ENCODE measurements at regions not wholly inside any gene's neighbourhood (a gene's known extent, or its start where the extent isn't known, plus 50 kb on each side); places are given as distances from the start of the nearest gene placed in this dataset.

DNA sequence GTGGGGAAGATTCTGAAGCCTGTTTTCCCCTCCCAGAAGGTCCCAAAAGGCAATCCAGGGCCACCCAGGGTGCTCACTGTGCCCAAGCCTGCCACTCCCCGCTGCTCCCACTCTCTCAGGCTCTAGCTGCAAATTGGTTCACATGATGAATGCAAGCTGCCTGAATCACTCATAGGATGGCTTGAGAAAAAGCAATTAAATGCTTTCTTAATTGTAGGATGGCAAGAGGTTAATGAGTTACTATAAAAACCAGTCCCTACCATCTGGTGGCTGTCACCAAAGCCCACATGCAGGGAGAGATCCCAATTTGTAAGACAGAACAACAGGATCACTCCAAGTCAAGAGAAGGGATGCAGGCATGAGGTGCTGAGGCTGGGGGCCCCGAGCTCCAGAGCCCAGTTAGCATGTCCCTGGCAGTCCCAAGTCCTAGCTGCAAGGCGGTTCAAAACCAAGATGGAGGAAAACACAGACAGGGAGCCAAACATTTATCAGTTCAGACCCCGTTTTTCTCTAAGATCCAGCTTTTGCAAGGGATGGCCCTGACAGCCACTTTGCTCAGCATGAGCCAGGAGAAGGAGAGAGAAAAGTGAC lies 207.1 kb downstream of the UACA start:
- no peak overlapping the region for H3K27ac ChIP-seq
- H3K4me3 ChIP-seq, result no peak overlapping the region
- peak; percentile 60 for DNase-seq (ENCODE audit: low spot score)
- TF ChIP-seq, protein P1, sequence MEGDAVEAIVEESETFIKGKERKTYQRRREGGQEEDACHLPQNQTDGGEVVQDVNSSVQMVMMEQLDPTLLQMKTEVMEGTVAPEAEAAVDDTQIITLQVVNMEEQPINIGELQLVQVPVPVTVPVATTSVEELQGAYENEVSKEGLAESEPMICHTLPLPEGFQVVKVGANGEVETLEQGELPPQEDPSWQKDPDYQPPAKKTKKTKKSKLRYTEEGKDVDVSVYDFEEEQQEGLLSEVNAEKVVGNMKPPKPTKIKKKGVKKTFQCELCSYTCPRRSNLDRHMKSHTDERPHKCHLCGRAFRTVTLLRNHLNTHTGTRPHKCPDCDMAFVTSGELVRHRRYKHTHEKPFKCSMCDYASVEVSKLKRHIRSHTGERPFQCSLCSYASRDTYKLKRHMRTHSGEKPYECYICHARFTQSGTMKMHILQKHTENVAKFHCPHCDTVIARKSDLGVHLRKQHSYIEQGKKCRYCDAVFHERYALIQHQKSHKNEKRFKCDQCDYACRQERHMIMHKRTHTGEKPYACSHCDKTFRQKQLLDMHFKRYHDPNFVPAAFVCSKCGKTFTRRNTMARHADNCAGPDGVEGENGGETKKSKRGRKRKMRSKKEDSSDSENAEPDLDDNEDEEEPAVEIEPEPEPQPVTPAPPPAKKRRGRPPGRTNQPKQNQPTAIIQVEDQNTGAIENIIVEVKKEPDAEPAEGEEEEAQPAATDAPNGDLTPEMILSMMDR (IDR thresholded peaks at IDR 0.05), result no peak

DNA sequence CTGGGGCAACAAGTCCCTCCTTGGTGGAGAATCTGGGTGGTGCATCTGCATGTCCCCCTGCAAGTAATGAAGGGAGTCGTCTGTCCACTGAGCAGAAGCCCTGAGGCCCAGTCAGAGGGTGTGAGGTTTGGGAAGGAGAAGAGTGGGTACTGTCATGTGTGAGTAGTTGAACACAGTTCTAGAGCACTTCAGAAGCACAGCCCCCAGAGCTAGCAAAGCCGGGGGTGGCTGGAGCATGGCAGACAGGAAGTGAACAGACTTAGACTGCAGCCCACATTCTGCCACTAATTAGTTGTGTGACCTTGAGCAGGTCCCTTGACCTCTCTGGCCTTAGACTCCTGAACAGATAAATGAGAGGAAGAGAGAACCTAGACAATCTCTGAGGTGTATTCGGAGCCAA lies 207.6 kb downstream of the UACA start:
- Histone ChIP-seq H3K27ac (no peak overlapping the region), H3K4me3 (no peak overlapping the region)
- DNase-seq (ENCODE audit: low spot score), result peak; percentile 29
- TF ChIP-seq, protein P1 (IDR thresholded peaks at IDR 0.05), result no peak

DNA sequence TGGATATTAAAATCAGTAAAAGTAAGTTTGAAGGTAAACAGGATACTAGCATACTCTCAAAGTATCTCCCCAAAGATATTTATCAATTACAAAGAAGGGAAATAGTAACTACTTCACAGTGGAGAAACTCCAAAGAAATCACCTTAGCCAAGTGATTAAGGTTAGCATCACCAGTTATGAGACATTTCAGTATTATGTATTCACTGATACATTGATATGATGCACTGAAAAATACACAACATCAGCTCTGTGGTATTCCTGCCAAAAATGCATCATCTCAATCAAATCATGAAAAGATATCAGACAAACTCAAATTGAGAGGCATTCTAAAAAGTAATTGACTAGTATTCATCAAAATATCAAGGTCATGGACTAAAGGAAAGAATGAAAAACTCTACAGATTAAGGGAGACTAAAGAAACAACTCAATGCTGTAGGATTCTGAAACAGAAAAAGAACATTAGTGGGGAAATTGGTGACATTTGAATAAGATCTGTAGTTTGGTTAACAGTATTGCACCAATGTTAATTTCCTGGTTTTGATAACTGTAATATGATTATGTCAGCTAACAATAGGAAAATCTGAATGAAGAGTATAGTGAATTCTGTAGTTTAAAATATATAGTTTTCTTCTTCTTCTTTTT lies 215.4 kb downstream of the UACA start:
- TF ChIP-seq, protein P1 (IDR thresholded peaks at IDR 0.05), result no peak
- Histone ChIP-seq H3K4me3 (no peak overlapping the region), H3K27ac (no peak overlapping the region)
- no peak for DNase-seq (ENCODE audit: low spot score)

DNA sequence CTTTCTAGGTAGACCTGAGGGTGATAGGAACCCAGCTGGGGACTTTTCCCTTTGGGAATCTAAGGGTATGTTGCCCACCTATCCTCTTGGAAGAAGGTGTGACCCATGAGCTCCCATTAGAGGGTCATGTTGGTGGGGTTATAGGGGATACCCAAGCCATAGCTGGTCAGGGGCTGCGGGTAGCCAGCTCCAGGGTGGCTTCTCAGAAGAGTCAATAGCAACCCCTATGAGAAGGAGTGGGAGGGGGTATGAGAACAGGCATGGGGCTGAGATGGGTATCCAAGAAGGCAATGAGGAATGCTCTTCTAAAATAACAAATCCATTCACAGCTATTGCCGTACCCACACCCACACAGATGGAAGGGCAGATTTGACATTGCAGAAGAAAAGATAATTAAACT lies 217.8 kb downstream of the UACA start:
- no peak overlapping the region for H3K4me3 ChIP-seq
- no peak overlapping the region for H3K27ac ChIP-seq
- peak; percentile 28 for DNase-seq (ENCODE audit: low spot score)
- TF ChIP-seq, protein P1 (IDR thresholded peaks at IDR 0.05), result no peak

DNA sequence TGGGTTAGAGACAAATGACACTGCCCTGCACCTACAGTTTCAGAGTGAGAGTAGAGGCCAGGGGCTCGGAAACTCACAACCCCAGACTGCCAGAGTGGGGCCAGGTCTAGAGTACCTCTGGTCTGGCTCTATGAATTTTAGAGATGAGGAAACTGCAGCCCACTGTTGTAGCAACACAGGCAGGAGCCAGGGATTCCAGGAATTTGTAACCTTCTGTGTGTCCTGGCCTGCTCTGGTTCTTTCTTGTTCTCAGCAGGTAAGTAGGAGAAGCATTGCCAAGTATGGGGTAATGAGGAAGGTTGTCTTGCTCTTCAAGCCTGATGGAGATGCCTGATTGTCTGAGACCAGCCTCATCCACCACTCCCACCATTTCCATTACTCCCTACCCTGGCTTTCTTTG lies 221.8 kb downstream of the UACA start:
- H3K4me3 ChIP-seq, result no peak overlapping the region
- H3K27ac ChIP-seq, result no peak overlapping the region
- DNase-seq (ENCODE audit: low spot score), result no peak
- TF ChIP-seq, protein P1 (IDR thresholded peaks at IDR 0.05), result no peak

DNA sequence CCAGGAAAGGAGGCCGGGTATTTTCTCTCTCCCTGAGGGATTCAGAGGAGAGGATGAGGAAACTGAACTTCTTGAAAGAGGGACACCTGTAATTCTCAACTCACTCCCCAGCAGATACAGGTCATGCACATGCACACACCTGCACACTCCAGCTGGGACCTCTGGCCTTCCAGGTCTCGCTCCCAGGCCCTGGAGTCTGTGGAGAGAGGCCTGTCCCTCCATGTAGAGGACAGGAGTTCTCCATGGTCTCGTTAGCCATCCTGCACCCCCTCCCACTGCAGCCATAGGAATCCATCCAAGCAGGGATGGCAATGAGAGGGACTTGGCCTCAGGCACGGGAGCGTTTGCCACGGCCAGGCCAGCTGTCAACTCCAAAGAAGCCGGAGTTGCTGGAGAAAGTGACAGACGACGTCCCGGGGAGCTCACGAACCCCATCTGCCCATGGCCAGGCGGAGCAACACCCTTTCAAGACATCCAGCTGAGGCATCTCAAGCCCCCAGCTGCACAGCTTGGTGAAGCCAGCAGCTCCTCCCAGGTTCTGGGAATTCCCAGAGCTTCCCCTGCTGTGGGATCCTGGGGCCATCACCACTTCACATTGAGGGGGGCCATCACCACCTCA lies 223.3 kb downstream of the UACA start:
- TF ChIP-seq, protein P1 (IDR thresholded peaks at IDR 0.05), result no peak
- no peak overlapping the region for H3K4me3 ChIP-seq
- H3K27ac ChIP-seq, result no peak overlapping the region
- peak; percentile 52 for DNase-seq (ENCODE audit: low spot score)

DNA sequence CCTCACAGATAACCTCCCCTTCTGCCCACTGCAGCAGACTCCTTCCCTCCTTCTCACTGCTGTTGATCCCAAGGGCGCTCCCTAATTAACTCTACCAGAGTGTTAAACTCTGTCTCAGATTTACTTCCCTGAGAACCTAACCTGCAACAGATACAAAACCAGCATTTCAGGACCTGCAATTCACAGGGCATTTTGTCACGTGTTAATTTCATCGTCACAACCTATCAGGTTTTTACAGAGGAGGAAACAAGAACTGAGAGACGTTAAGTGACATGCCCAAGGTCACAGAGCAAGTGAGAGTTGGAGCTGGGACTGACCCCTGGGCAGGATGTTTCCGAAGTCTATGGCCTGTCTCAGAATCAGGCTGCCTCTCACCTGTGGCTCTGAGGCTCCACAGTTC lies 223.9 kb downstream of the UACA start:
- Histone ChIP-seq H3K4me3 (no peak overlapping the region), H3K27ac (no peak overlapping the region)
- DNase-seq (ENCODE audit: low spot score), result no peak
- TF ChIP-seq, protein P1 (IDR thresholded peaks at IDR 0.05), result no peak

All from coronary artery (tissue), 2 donors.